HT1080 (cell line): ENCODE measurements at regions not wholly inside any gene's neighbourhood (a gene's known extent, or its start where the extent isn't known, plus 50 kb on each side); places are given as distances from the start of the nearest gene placed in this dataset. TPM values are rescaled to one million over a fixed set of nuclear protein-coding genes. Genes with fewer than 3 reads are reported as not detected.

Experiments
- DNase-seq: peaks from one replicate; pipeline ENCODE4 v3.0.0-alpha.2; 2015; ENCODE audit warnings: low read depth
- small RNA-seq: library from RNA; depleted of rRNA; stranded (forward); fragments of <200 nt; gene quantifications from one replicate; pipeline ENCODE3, GENCODE V24; 2014

GRCh38 chr6:62344850-62345249 is 58.8 kb upstream of the KHDRBS2 start:
- DNase-seq: no peak

- no peak for DNase-seq
Measured at GRCh38 chr6:62338477-62338876, 52.5 kb upstream of the KHDRBS2 start.

Small RNA genes lying in the stretch of these regions (small RNA-seq; reads per million reads assigned to genes)
- not detected for gene AL355375.2
